Nucleus accumbens (tissue), 56 donors: ENCODE measurements at regions not wholly inside any gene's neighbourhood (a gene's known extent, or its start where the extent isn't known, plus 50 kb on each side); places are given as distances from the start of the nearest gene placed in this dataset.
A peak's percentile ranks its signal among the peaks of the same experiment; 100 is the strongest.

ENCODE experiments used
- DNase-seq, 56 donors: peaks; one replicate each; lab custom pipeline; 2025; lab: John Stamatoyannopoulos, UW

- DNase-seq, result no peak
Observed at GRCh38 chr9:13725516-13725915, 446.0 kb upstream of the MPDZ start.

GRCh38 chr9:13721481-13722235, 442.2 kb upstream of the MPDZ start:
- no peak for DNase-seq

- peak in 1 of 56 donors; percentile 3 for DNase-seq
Observed at GRCh38 chr9:13719981-13720676, 440.6 kb upstream of the MPDZ start.

- no peak for DNase-seq
Observed at GRCh38 chr9:13719446-13719845, 440.0 kb upstream of the MPDZ start.

GRCh38 chr9:13718539-13718938, 439.0 kb upstream of the MPDZ start:
- no peak for DNase-seq

- no peak for DNase-seq
Observed at GRCh38 chr9:13718086-13718485, 438.6 kb upstream of the MPDZ start.

GRCh38 chr9:13717322-13718054, 438.0 kb upstream of the MPDZ start:
- no peak for DNase-seq

GRCh38 chr9:13716601-13717321, 437.3 kb upstream of the MPDZ start:
- DNase-seq, result no peak

GRCh38 chr9:13716090-13716489, 436.6 kb upstream of the MPDZ start:
- DNase-seq, result no peak

- no peak for DNase-seq
Observed at GRCh38 chr9:13715430-13715829, 435.9 kb upstream of the MPDZ start.

GRCh38 chr9:13707612-13708576, 428.4 kb upstream of the MPDZ start:
- DNase-seq, result no peak

- no peak for DNase-seq
Observed at GRCh38 chr9:13705918-13706317, 426.4 kb upstream of the MPDZ start.

- no peak for DNase-seq
Observed at GRCh38 chr9:13705373-13705772, 425.9 kb upstream of the MPDZ start.

GRCh38 chr9:13690595-13690994, 411.1 kb upstream of the MPDZ start:
- DNase-seq, result no peak

GRCh38 chr9:13689925-13690324, 410.4 kb upstream of the MPDZ start:
- no peak for DNase-seq

GRCh38 chr9:13688990-13689600, 409.6 kb upstream of the MPDZ start:
- DNase-seq, result peak in 17 of 56 donors; percentile 1 to 45 (median 10)

- DNase-seq, result peak in 2 of 56 donors; percentile 6 to 21
Observed at GRCh38 chr9:13688223-13688989, 408.9 kb upstream of the MPDZ start.

GRCh38 chr9:13684656-13685055, 405.2 kb upstream of the MPDZ start:
- no peak for DNase-seq
